Parathyroid adenoma (tissue), 2 donors: ENCODE measurements at regions not wholly inside any gene's neighbourhood (a gene's known extent, or its start where the extent isn't known, plus 50 kb on each side); places are given as distances from the start of the nearest gene placed in this dataset.
"Not testable (repeated sequence)": the region's sequence is repeated elsewhere in the genome, so short reads cannot be mapped to it uniquely, and the experiment has no call there.

Source experiments
- H2AFZ ChIP-seq: fragments of 300-600 bp; sonication (generic); one replicate; pipeline ENCODE4 v1.7.0; 2017; ENCODE audit warnings: antibody characterized with exemption, mild to moderate bottlenecking
- H3K27ac ChIP-seq: fragments of 300-600 bp; sonication (generic); one replicate; pipeline ENCODE4 v1.7.0; 2017
- H3K27me3 ChIP-seq: fragments of 300-600 bp; sonication (generic); one replicate; pipeline ENCODE4 v1.7.0; 2017; ENCODE audit warnings: low read length; ENCODE audit not compliant: control insufficient read depth, insufficient read depth
- H3K36me3 ChIP-seq: fragments of 300-600 bp; sonication (generic); one replicate; pipeline ENCODE4 v1.7.0; 2017; ENCODE audit warnings: low read length; ENCODE audit not compliant: control insufficient read depth, insufficient read depth
- H3K4me1 ChIP-seq: fragments of 300-600 bp; sonication (generic); one replicate; pipeline ENCODE4 v1.7.0; 2017; ENCODE audit warnings: control low read depth
- H3K4me2 ChIP-seq: fragments of 300-600 bp; sonication (generic); one replicate; pipeline ENCODE4 v1.7.0; 2017; ENCODE audit warnings: low read length
- H3K4me3 ChIP-seq: fragments of 300-600 bp; sonication (generic); one replicate; pipeline ENCODE4 v1.7.0; 2017; ENCODE audit warnings: low read depth, low read length
- H3K79me2 ChIP-seq: fragments of 300-600 bp; sonication (generic); one replicate; pipeline ENCODE4 v1.7.0; 2017; ENCODE audit warnings: control low read depth
- H3K9ac ChIP-seq: fragments of 300-600 bp; sonication (generic); one replicate; pipeline ENCODE4 v1.7.0; 2017; ENCODE audit warnings: mild to moderate bottlenecking
- H3K9me3 ChIP-seq: fragments of 300-600 bp; sonication (generic); one replicate; pipeline ENCODE4 v1.7.0; 2017; ENCODE audit warnings: low read length; ENCODE audit not compliant: control insufficient read depth
- CTCF ChIP-seq: fragments of 300-600 bp; sonication (generic); IDR thresholded peaks from one replicate; pipeline ENCODE4 v1.7.0; 2017; ENCODE audit warnings: antibody characterized with exemption, mild to moderate bottlenecking
- donor health status: primary hyperparathyroidism.

- Histone ChIP-seq H3K4me1 (no peaks in the 10 kb centered on the region), H3K27me3 (no peaks in the 10 kb centered on the region), H2AFZ (no peak overlapping the region), H3K4me2 (no peak overlapping the region), H3K79me2 (no peaks in the 10 kb centered on the region), H3K27ac (no peak overlapping the region), H3K9ac (no peak overlapping the region), H3K36me3 (no peaks in the 10 kb centered on the region), H3K9me3 (no peaks in the 10 kb centered on the region), H3K4me3 (no peak overlapping the region)
- TF ChIP-seq CTCF, result no peak
Observed at GRCh38 chr3:76532158-76532822, 507.6 kb upstream of the ROBO2 start.

GRCh38 chr3:76533710-76534109, 506.2 kb upstream of the ROBO2 start:
- H3K27ac ChIP-seq, H3K27me3 ChIP-seq, H3K36me3 ChIP-seq, H3K79me2 ChIP-seq, H3K4me3 ChIP-seq, H3K9me3 ChIP-seq, H3K4me2 ChIP-seq, H3K4me1 ChIP-seq, H2AFZ ChIP-seq, H3K9ac ChIP-seq: not testable (repeated sequence)

GRCh38 chr3:76537857-76538256, 502.0 kb upstream of the ROBO2 start:
- not testable (repeated sequence) for H3K27ac ChIP-seq, H3K4me1 ChIP-seq, H3K4me2 ChIP-seq, H3K27me3 ChIP-seq, H3K36me3 ChIP-seq, H2AFZ ChIP-seq, H3K9me3 ChIP-seq, H3K79me2 ChIP-seq, H3K4me3 ChIP-seq, H3K9ac ChIP-seq

- Histone ChIP-seq H3K4me3 (no peak overlapping the region), H2AFZ (no peak overlapping the region), H3K27ac (no peak overlapping the region), H3K9ac (no peak overlapping the region), H3K4me1 (no peaks in the 10 kb centered on the region), H3K4me2 (no peak overlapping the region), H3K9me3 (no peaks in the 10 kb centered on the region), H3K27me3 (no peaks in the 10 kb centered on the region), H3K79me2 (no peaks in the 10 kb centered on the region), H3K36me3 (no peaks in the 10 kb centered on the region)
- TF ChIP-seq CTCF, result no peak
Observed at GRCh38 chr3:76547674-76548073, 492.2 kb upstream of the ROBO2 start.

GRCh38 chr3:76550522-76551201, 489.2 kb upstream of the ROBO2 start:
- no peaks in the 10 kb centered on the region for H3K79me2 ChIP-seq
- H3K4me2 ChIP-seq, result no peak overlapping the region
- H3K4me1 ChIP-seq, result no peaks in the 10 kb centered on the region
- H2AFZ ChIP-seq, result no peak overlapping the region
- H3K36me3 ChIP-seq, result no peaks in the 10 kb centered on the region
- H3K4me3 ChIP-seq, result no peak overlapping the region
- no peak overlapping the region for H3K27ac ChIP-seq
- H3K9me3 ChIP-seq, result no peaks in the 10 kb centered on the region
- no peaks in the 10 kb centered on the region for H3K27me3 ChIP-seq
- no peak overlapping the region for H3K9ac ChIP-seq
- no peak for TF ChIP-seq CTCF

GRCh38 chr3:76551739-76552138, 488.2 kb upstream of the ROBO2 start:
- Histone ChIP-seq H3K4me2 (no peak overlapping the region), H3K36me3 (no peaks in the 10 kb centered on the region), H3K9me3 (no peaks in the 10 kb centered on the region), H3K4me1 (no peaks in the 10 kb centered on the region), H3K27ac (no peak overlapping the region), H2AFZ (no peak overlapping the region), H3K27me3 (no peaks in the 10 kb centered on the region), H3K79me2 (no peaks in the 10 kb centered on the region), H3K4me3 (no peak overlapping the region), H3K9ac (no peak overlapping the region)
- TF ChIP-seq CTCF, result no peak
